ENCODE measurements at regions not wholly inside any gene's neighbourhood (a gene's known extent, or its start where the extent isn't known, plus 50 kb on each side); places are given as distances from the start of the nearest gene placed in this dataset.
A peak's percentile ranks its signal among the peaks of the same experiment; 100 is the strongest.

DNA sequence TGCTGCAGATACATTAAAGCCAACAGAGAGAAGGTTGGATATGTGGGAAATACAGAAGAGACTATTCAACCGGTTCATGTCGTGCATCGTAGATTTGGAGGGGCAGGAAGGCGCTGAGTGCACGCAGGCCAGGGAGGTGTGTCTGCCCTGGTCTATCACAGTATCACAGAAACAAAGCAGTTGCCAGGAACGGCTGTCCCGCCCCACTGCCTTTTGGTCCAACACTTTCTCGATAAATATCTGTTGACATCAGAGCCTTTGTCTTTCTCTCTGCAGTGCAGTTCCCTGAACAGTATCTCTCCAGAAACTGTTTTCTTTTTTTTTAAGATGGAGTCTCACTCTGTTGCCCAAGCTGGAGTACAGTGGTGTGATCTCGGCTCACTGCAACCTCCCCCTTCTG is 151.1 kb upstream of the BCOR start:
- H3K27ac ChIP-seq, result no peak overlapping the region
- intact Hi-C loops (cut with DNase I; ENCODE audit: low total_unique reads), result no loop called here
- H3K4me3 ChIP-seq, result no peak overlapping the region
- H3K9me3 ChIP-seq, result no peaks in the 10 kb centered on the region
- no peaks in the 10 kb centered on the region for H3K36me3 ChIP-seq
- TF ChIP-seq POLR2A (IDR thresholded peaks at IDR 0.05) (no peak), CTCF (IDR thresholded peaks at IDR 0.05) (no peak)
- no peaks in the 10 kb centered on the region for H3K27me3 ChIP-seq
- DNase-seq, result no peak
- H3K4me1 ChIP-seq, result no peaks in the 10 kb centered on the region

DNA sequence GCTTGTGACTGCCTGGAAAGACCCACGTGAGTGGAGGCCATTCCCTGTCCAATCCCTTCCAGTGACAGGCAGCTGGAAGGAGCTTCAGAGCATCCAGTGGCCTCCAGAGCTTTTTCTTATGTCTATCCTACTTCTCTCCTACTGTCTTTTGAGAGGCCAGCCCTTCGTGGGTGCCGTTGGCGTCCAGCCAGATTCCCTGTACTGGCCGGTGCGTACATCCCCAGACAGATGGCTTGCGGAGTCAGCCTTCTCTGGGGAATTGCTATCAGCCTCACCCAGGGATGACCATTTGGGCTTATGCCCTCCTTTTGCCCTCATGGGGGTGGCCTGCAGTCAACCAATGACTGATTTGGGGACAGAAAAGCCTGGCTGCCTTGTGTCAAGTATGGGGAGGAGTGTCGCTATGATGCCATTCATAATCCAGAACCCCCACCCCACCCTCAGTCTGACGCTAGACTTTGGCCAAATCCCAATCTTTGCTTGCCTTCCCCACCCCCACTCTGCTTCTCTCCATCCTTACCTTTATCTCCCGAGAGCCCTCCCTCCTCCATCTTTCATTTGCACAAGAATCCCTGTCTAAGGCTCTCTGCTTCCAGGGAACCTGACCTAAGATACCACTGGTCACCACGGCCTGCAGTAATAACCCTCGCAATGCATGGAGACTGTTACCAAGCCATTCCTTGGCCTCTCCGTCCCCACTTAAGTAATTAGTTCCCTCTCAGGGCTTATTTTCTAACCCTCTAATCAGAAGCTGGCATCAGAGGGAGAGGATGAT is 150.3 kb upstream of the BCOR start:
- DNase-seq, result no peak
- no peak for TF ChIP-seq POLR2A (IDR thresholded peaks at IDR 0.05)
- no peak for TF ChIP-seq CTCF (IDR thresholded peaks at IDR 0.05)
- Histone ChIP-seq H3K9me3 (no peaks in the 10 kb centered on the region), H3K4me3 (no peak overlapping the region), H3K27ac (no peak overlapping the region), H3K27me3 (no peaks in the 10 kb centered on the region), H3K4me1 (no peaks in the 10 kb centered on the region), H3K36me3 (no peaks in the 10 kb centered on the region)
- intact Hi-C loops (cut with DNase I; ENCODE audit: low total_unique reads), result no loop called here

GRCh38 chrX:40247382-40247781 is 149.6 kb upstream of the BCOR start:
- H3K27me3 ChIP-seq, result no peaks in the 10 kb centered on the region
- H3K27ac ChIP-seq, result no peak overlapping the region
- no peaks in the 10 kb centered on the region for H3K4me1 ChIP-seq
- H3K9me3 ChIP-seq, result no peaks in the 10 kb centered on the region
- intact Hi-C loops (cut with DNase I; ENCODE audit: low total_unique reads), result no loop called here
- no peak for TF ChIP-seq POLR2A (IDR thresholded peaks at IDR 0.05)
- no peak for TF ChIP-seq CTCF (IDR thresholded peaks at IDR 0.05)
- no peak for DNase-seq
- no peak overlapping the region for H3K4me3 ChIP-seq
- no peaks in the 10 kb centered on the region for H3K36me3 ChIP-seq

GRCh38 chrX:40245488-40246071 is 147.8 kb upstream of the BCOR start:
- no peaks in the 10 kb centered on the region for H3K9me3 ChIP-seq
- no peaks in the 10 kb centered on the region for H3K36me3 ChIP-seq
- peak; percentile 22 to 42 for DNase-seq
- intact Hi-C loops (cut with DNase I; ENCODE audit: low total_unique reads), result no loop called here
- TF ChIP-seq CTCF (IDR thresholded peaks at IDR 0.05) (no peak), POLR2A (IDR thresholded peaks at IDR 0.05) (no peak)
- H3K27me3 ChIP-seq, result no peaks in the 10 kb centered on the region
- H3K4me1 ChIP-seq, result no peaks in the 10 kb centered on the region
- H3K4me3 ChIP-seq, result no peak overlapping the region
- no peak overlapping the region for H3K27ac ChIP-seq

GRCh38 chrX:40244980-40245379 is 147.2 kb upstream of the BCOR start:
- H3K27ac ChIP-seq, result no peak overlapping the region
- H3K27me3 ChIP-seq, result no peaks in the 10 kb centered on the region
- intact Hi-C loops (cut with DNase I; ENCODE audit: low total_unique reads), result no loop called here
- no peak overlapping the region for H3K4me3 ChIP-seq
- no peaks in the 10 kb centered on the region for H3K9me3 ChIP-seq
- no peaks in the 10 kb centered on the region for H3K36me3 ChIP-seq
- no peak for DNase-seq
- TF ChIP-seq POLR2A (IDR thresholded peaks at IDR 0.05) (no peak), CTCF (IDR thresholded peaks at IDR 0.05) (no peak)
- H3K4me1 ChIP-seq, result no peaks in the 10 kb centered on the region

Measured in uterus (tissue), 3 donors.